GM19324 (cell line): ENCODE measurements at regions not wholly inside any gene's neighbourhood (a gene's known extent, or its start where the extent isn't known, plus 50 kb on each side); places are given as distances from the start of the nearest gene placed in this dataset.

Experiments
- ATAC-seq: cut with Tn5 transposase; IDR thresholded peaks from one replicate; pipeline ENCODE4 v1.9.1; 2021; ENCODE audit warnings: mild to moderate bottlenecking, moderate library complexity; ENCODE audit not compliant: unreplicated experiment, low FRiP score

DNA sequence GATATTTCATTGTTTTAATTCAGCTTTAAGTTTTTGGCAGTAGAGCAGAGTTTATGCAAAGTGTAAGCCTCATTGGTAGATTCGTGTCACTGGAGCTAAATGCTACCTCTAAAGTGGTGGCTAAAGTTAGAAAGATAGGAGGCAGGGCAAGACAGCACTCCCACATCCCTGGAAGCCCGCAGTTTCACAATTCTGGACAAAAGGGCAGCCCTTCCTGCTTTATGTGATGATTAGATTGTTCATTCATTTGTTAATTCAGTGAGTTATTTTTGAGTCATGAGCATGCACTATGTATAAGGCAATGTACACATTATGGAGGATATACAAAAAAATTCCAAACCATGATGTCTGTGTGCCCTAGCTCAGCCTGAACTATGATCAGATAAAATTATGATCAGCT lies 52.1 kb upstream of the EIF3M start:
- ATAC-seq = no peak

DNA sequence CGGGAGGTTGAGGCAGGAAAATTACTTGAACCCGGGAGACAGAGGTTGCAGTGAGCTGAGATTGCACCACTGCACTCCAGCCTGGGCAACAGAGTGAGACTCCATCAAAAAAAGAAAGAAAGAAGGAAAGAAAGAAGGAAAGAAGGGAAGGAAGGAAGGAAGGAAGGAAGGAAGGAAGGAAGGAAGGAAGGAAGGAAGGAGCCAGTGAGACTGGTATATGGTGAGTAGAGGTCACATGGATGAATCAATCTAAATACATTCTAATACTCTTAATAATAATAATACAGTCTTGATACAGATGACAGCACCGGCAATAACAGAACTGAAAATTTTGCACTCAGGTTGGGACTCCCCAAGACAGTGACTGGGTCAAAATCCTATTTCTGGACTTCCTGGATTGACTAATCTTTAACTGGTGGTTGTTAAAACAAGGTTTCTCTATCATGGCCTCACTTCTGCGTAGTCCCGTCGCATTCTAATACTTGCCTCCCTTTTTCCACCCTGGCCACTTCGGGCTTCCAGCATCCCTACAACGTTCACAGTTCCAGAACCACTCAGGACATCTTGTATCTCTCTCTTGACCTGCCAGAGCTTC lies 53.5 kb upstream of the EIF3M start:
- peak; percentile 96 for ATAC-seq

DNA sequence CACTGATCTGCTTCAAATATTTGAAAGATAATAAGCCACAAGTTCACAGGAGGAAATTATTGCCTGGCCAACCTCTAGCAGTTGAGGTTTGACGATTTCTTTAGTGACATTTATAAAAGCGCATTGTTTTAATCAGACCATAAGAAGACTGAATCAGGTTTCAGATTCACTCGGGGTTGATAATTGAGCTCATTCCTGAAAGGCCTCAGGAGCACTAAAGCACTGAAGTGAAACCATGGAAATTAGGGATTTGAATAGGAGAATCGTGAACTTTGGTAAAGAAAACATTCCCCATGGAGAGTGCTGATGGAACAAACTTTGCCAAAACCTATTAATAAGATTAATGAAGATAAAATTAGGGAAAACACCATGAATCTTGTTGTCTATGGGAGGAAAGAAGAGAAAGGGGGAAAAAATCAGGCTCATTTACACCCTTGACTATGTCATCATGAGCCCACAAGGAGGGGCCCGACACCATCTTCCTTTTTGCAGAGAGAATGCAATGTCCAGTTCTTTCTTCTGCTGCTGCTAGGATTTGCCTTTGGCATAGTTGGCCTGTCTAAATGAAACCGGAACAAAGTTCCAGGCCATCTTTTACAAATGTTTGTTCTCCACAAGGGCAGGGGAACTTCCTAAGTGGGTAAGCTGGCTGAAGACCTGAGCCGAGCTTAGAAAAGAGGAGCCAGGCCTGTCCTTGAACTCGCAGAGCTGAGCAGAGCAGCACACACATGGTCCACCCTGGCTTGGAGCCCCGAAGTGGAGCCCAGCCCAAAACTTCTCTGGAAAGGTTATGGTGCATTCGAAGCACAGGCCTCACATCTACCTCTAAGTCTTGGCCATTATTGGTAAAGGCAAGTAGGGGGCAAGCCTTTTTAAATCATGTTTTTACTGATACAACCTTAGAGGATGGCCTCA lies 56.1 kb upstream of the EIF3M start:
- no peak for ATAC-seq

DNA sequence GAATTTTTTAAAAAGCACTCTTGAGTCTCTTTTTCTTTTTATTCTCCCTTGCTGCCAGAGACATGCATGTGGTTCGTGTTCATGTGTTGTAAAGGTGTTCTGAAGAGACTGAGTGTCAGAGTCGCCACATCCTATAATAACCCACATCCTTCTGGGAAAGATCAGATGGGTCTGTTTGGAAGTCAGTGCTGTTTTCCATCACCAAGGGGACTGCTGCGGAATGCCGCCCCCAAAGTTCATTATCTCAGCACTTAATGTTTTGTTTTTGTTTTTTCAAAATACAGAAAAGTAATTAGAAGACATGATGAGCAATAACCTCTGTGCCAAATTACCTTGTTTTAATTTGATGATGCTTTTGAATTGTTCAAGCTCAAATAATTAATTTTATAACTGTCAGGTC lies 56.9 kb upstream of the EIF3M start:
- no peak for ATAC-seq

DNA sequence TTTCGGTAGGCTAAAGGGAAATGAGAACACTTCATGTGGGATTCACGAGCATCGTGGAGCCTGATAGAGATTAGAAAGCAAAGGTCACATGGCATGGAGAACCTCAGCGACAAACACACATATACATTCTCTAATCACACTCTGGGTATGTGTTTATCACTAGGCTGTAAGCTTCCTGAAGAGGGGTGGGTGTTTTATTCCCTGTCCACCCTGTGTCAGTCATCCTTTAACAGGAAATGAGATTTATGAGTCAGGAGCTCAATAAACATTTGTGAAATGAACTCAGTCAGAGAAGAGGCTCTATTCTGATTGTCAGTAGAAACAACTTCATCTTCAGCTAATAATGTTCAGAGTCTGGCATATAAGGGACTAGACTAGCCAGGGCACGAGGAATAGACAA lies 71.7 kb upstream of the EIF3M start:
- ATAC-seq = no peak

DNA sequence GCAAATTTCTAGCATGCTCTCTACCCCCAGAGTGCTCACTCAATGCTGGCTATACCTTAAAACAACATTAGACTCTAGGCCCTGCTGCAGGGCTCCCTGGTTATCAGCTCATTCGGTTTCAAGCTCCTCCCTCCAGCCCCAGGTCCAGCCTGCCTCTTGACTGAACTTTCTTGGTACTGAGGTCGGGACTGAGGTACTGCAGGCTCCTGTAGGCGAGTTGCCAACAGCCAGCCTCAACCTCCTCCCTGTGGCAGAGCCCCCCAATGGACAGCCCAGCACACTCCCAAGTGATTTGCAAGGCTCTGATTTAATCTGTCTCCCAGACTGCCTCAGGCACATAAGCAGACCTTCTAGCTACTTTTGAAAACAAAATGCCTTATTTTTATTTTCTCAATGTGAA lies 73.6 kb upstream of the EIF3M start:
- no peak for ATAC-seq

DNA sequence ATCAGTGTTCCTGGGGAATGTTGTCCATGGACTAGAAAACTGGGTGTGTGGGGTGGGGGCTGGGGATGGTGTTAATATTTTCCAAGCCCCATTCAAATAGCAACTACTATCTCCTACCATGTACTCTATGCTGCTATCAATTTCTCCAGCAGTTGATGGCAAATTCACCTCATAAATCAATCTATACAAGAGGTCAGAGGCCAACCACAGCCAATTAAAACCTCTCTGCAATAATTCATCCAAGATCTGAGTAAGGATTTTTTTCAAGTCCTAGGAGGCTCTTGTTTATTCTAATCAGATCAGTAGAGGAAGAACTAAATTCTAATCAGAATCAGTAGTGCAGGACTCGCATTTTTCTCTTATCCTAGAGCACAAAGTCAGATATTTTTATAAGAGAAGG lies 73.4 kb upstream of the WT1 start:
- ATAC-seq = no peak

DNA sequence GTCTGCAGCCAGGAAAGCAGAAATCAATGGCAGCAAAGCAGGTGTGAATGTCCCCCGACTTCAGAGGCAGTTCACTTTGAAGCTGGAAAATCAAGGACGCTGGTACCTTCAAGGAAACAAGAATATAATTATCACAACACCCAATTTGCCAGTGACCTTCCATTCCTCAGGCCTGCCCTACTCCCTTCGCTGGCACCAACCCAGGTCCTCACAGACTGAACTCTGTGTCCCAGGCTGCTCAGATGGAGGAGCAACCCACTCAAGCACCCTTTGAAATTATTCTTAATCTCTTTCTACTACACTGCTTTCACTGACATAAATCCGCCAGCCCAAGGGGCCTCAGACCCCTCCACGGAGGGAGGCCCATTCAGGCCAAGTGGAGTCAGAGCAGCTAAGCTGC lies 64.7 kb upstream of the WT1 start:
- no peak for ATAC-seq

DNA sequence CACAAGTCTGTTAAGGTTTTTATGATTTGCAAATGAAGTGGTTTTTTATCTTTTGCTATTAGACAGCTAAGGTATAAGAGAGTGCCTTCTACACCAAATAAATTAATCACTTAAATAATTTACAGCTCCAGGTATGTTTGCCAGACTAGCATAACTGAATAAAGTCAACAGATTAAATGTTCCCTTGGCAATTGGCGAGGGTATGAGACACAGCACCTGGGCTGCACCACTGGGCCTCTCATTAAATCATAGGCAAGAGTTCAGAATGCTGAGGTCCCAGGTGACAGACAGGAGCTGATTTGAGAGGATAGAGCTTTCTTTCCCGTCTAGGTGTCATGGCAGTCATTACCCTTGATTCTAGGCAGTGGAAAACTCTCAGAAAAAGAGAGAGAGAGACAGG lies 62.6 kb upstream of the WT1 start:
- no peak for ATAC-seq

DNA sequence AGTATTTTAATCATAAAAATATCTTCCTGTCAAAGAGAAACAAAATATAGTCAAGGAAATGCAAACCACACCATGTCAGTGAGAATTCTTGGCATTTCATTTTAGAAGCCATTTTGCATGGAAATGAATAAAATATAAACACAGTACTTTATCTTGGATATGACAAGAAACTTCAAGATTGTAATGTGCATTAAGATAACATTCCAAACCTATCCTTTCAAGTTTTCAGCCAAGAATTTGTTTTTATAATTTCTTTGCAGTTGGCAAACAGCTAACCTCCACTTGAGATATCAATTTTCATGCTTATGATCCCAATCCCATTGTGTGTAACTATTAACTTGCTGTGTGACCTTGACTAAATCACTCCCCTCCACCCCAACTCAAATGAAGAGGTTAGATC lies 59.3 kb upstream of the WT1 start:
- no peak for ATAC-seq

DNA sequence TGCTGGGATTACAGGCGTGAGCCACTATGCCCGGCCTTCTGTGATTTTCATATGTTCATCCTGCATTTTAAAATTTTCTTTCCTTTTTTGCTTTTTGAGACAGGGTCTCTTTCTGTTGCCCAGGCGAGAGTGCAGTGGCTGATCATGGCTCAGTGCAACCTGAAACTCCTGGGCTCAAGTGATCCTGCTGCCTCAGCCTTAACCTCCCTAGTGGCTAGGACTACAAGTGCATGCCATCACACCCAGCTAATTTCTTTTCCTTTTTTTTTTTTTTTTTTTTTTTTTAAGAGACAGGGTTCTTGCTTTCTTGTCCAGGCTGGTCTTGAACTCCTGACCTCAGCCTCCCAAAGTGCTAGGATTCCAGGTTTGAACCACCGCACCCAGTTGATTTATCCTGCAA lies 54.1 kb upstream of the WT1 start:
- ATAC-seq = no peak

DNA sequence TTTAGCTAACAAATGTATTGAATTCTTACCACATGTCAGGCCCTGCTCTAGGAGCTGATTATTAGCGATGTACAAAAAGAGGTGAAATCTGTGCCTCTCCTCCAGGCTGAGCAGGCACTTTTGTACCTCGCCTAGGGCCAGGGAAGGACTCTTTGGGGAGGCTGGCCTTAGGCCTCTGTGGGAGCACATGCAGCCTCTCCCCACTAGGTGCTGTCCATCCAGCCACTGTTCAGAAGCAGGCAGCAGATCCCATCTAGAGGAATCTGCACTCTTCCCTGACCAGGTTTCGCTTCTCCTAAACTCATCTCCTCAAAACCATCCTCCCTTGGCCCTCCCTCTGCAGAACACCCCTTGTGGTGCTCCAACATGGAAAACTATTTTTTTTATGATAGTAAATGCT lies 51.9 kb upstream of the WT1 start:
- ATAC-seq = no peak

DNA sequence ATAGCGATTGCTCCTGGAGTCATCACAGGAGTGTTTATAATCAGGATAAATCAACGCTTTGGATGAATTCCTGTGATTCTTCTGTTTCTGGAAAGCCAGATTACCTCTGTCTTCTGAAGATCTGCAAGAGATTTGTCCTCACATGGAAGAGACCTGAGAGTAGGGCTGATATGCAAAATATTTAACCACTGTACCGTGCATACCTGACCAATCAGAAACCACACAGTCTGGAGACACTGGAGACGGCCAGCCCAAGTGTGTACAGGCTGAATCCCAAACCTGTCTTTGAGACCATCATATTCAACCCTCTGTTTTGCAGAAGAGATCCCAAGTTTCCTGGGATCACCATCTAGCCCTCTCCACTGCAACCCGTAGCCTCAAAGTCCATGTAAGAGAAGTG lies 50.4 kb upstream of the WT1 start:
- no peak for ATAC-seq
